ENCODE measurements at regions not wholly inside any gene's neighbourhood (a gene's known extent, or its start where the extent isn't known, plus 50 kb on each side); places are given as distances from the start of the nearest gene placed in this dataset.

DNA sequence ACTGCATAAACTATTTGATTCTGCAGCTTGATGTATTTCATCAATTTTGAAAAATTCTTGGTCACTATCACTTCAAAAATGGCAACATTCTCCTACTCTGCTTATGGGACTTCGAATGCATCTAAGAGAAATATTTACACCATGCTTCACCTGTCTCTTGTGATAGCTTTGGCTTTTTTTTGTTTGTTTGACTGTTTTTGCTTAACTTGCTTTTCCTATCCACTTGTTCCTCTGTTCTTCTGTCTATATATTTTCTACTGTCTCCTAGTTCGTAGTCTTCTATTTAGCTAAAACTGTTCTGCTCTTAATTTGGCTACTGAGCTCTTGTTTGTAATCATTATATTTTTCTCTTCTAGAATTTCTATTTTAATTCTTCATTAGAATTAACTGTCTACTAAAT, 94.4 kb downstream of the INHBA start:
- Histone ChIP-seq H4K20me1 (ENCODE audit: insufficient read depth, low read length) (no peaks in the 10 kb centered on the region), H3K4me1 (ENCODE audit: control insufficient read depth in 1 of 2, insufficient read depth in 2 of 2, low read length in 2 of 2) (no peaks in the 10 kb centered on the region), H3K9ac (ENCODE audit: insufficient read depth, low read length, poor library complexity, severe bottlenecking) (no peak overlapping the region), H3K36me3 (replicated peaks in 1 of 2; ENCODE audit: control insufficient read depth in 1 of 2, insufficient read depth in 2 of 2, low read length in 2 of 2) (no peaks in the 10 kb centered on the region), H3K79me2 (ENCODE audit: insufficient read depth, low read length) (no peaks in the 10 kb centered on the region), H3K4me3 (replicated peaks in 1 of 3; ENCODE audit: low read depth in 2 of 3, low read length in 3 of 3) (no peak overlapping the region), H3K4me2 (replicated peaks; ENCODE audit: extremely low read depth, low read length, poor library complexity, severe bottlenecking) (no peak overlapping the region), H3K27ac (ENCODE audit: low read depth in 1 of 2, low read length in 2 of 2) (no peak overlapping the region), H3K27me3 (ENCODE audit: control insufficient read depth in 2 of 2, insufficient read depth in 2 of 2, low read length in 2 of 2) (no peaks in the 10 kb centered on the region), H3K9me3 (replicated peaks in 1 of 2; ENCODE audit: control insufficient read depth in 1 of 2, insufficient read depth in 1 of 2, low read length in 2 of 2) (no peaks in the 10 kb centered on the region), H2AFZ (ENCODE audit: insufficient read depth, low read depth, low read length, poor library complexity, severe bottlenecking) (no peak overlapping the region)
- Mint-ChIP-seq H3K4me3 (no peak overlapping the region), H3K27ac (no peak overlapping the region), H3K9me3 (peaks cover 0 to 11% (median 3%) of the 10 kb centered on the region in 7 donors), H3K36me3 (no peaks in the 10 kb centered on the region), H3K4me1 (no peaks in the 10 kb centered on the region), H3K27me3 (ENCODE audit: low read depth in 3 of 3) (peaks cover 0 to 2% (median 0%) of the 10 kb centered on the region in 3 donors)
- no peak for DNase-seq
- intact Hi-C loops (cut with micrococcal nuclease), result no loop called here
- TF ChIP-seq, protein P1, sequence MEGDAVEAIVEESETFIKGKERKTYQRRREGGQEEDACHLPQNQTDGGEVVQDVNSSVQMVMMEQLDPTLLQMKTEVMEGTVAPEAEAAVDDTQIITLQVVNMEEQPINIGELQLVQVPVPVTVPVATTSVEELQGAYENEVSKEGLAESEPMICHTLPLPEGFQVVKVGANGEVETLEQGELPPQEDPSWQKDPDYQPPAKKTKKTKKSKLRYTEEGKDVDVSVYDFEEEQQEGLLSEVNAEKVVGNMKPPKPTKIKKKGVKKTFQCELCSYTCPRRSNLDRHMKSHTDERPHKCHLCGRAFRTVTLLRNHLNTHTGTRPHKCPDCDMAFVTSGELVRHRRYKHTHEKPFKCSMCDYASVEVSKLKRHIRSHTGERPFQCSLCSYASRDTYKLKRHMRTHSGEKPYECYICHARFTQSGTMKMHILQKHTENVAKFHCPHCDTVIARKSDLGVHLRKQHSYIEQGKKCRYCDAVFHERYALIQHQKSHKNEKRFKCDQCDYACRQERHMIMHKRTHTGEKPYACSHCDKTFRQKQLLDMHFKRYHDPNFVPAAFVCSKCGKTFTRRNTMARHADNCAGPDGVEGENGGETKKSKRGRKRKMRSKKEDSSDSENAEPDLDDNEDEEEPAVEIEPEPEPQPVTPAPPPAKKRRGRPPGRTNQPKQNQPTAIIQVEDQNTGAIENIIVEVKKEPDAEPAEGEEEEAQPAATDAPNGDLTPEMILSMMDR (IDR thresholded peaks at IDR 0.05), result no peak
- WGBS (ENCODE audit: insufficient coverage), result no CpG with 5 or more reads among the region's 2 CpGs

DNA sequence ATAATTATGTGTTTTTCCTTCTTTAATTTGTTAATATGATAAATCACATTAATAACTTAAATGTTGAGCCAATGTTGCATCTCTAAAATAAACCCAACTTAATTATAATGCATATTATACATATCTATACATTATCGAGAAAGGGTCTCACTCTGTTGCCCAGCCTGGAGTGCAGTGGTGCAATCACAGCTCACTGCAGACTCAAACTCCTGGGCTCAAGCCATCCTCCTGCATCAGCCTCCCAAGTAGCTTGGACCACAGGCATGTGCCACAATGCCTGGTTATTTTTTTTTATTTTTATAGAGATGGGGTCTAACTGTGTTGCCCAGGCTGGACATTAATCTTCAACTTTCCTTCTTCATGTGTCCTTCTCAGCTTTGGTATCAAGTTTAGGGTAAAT, 98.9 kb downstream of the INHBA start:
- no peaks in the 10 kb centered on the region for H3K36me3 ChIP-seq (replicated peaks in 1 of 2; ENCODE audit: control insufficient read depth in 1 of 2, insufficient read depth in 2 of 2, low read length in 2 of 2)
- no CpG with 5 or more reads among the region's 1 CpG for WGBS (ENCODE audit: insufficient coverage)
- H3K27ac Mint-ChIP-seq, result no peak overlapping the region
- H2AFZ ChIP-seq (ENCODE audit: insufficient read depth, low read depth, low read length, poor library complexity, severe bottlenecking), result no peak overlapping the region
- H3K79me2 ChIP-seq (ENCODE audit: insufficient read depth, low read length), result no peaks in the 10 kb centered on the region
- H3K9me3 ChIP-seq (replicated peaks in 1 of 2; ENCODE audit: control insufficient read depth in 1 of 2, insufficient read depth in 1 of 2, low read length in 2 of 2), result no peaks in the 10 kb centered on the region
- no peaks in the 10 kb centered on the region for H3K27me3 Mint-ChIP-seq (ENCODE audit: low read depth in 3 of 3)
- H3K27ac ChIP-seq (ENCODE audit: low read depth in 1 of 2, low read length in 2 of 2), result no peak overlapping the region
- no peak overlapping the region for H3K4me2 ChIP-seq (replicated peaks; ENCODE audit: extremely low read depth, low read length, poor library complexity, severe bottlenecking)
- H3K9ac ChIP-seq (ENCODE audit: insufficient read depth, low read length, poor library complexity, severe bottlenecking), result no peak overlapping the region
- no peak overlapping the region for H3K4me3 ChIP-seq (replicated peaks in 1 of 3; ENCODE audit: low read depth in 2 of 3, low read length in 3 of 3)
- no peaks in the 10 kb centered on the region for H3K4me1 ChIP-seq (ENCODE audit: control insufficient read depth in 1 of 2, insufficient read depth in 2 of 2, low read length in 2 of 2)
- H4K20me1 ChIP-seq (ENCODE audit: insufficient read depth, low read length), result no peaks in the 10 kb centered on the region
- TF ChIP-seq, protein P1 (IDR thresholded peaks at IDR 0.05), result no peak
- H3K4me3 Mint-ChIP-seq, result no peak overlapping the region
- DNase-seq, result no peak
- H3K9me3 Mint-ChIP-seq, result peaks cover 0 to 8% (median 3%) of the 10 kb centered on the region in 7 donors
- H3K27me3 ChIP-seq (ENCODE audit: control insufficient read depth in 2 of 2, insufficient read depth in 2 of 2, low read length in 2 of 2), result no peaks in the 10 kb centered on the region
- H3K36me3 Mint-ChIP-seq, result no peaks in the 10 kb centered on the region
- intact Hi-C loops (cut with micrococcal nuclease), result no loop called here
- H3K4me1 Mint-ChIP-seq, result no peaks in the 10 kb centered on the region

All from CD14-positive monocyte (primary cell).